Activated B cell treated with CpG ODN at 0.5 μM for 24 hours (primary cell): ENCODE measurements at regions not wholly inside any gene's neighbourhood (a gene's known extent, or its start where the extent isn't known, plus 50 kb on each side); places are given as distances from the start of the nearest gene placed in this dataset.

Experiments used
- ATAC-seq: fragments of 200-7000 bp; cut with Tn5 transposase; one replicate; pipeline ENCODE4 v1.10.0; 2021; ENCODE audit warnings: low read depth, mild to moderate bottlenecking, moderate library complexity
- CTCF ChIA-PET: fragments of 350-600 bp; sonication (Branson Sonifier 250); formaldehyde crosslinking; loops from one replicate; lab custom pipeline; 2021; ENCODE audit warnings: antibody characterized with exemption; lab: Charles Lee
- POLR2A ChIA-PET: fragments of 350-600 bp; sonication (Branson Sonifier 250); formaldehyde crosslinking; loops from one replicate; lab custom pipeline; 2021; ENCODE audit warnings: antibody characterized with exemption; lab: Charles Lee
- DNase-seq: peaks from one replicate; pipeline ENCODE4 v3.0.0; 2022
- H3K27ac Mint-ChIP-seq: one replicate; pipeline ENCODE4 v1.8.0; 2020; ENCODE audit warnings: mixed read lengths
- H3K27me3 Mint-ChIP-seq: one replicate; pipeline ENCODE4 v1.8.0; 2021; ENCODE audit warnings: mixed read lengths
- H3K36me3 Mint-ChIP-seq: one replicate; pipeline ENCODE4 v1.8.0; 2021; ENCODE audit warnings: low read depth, mixed read lengths
- H3K4me1 Mint-ChIP-seq: one replicate; pipeline ENCODE4 v1.8.0; 2021; ENCODE audit warnings: mixed read lengths
- H3K4me3 Mint-ChIP-seq: one replicate; pipeline ENCODE4 v1.8.0; 2020; ENCODE audit warnings: mild to moderate bottlenecking, mixed read lengths
- H3K9me3 Mint-ChIP-seq: one replicate; pipeline ENCODE4 v1.8.0; 2020; ENCODE audit warnings: mixed read lengths
- intact Hi-C: fragments of 100-400 bp; cut with micrococcal nuclease; formaldehyde crosslinking; loops from one replicate; pipeline ENCODE4 v1.15.1; 2024
- TF ChIP-seq, protein P1 (sequence below): fragments of 200-600 bp; IDR thresholded peaks from one replicate; pipeline ENCODE4 v1.8.0; 2022; ENCODE audit warnings: antibody characterized with exemption, mild to moderate bottlenecking

DNA sequence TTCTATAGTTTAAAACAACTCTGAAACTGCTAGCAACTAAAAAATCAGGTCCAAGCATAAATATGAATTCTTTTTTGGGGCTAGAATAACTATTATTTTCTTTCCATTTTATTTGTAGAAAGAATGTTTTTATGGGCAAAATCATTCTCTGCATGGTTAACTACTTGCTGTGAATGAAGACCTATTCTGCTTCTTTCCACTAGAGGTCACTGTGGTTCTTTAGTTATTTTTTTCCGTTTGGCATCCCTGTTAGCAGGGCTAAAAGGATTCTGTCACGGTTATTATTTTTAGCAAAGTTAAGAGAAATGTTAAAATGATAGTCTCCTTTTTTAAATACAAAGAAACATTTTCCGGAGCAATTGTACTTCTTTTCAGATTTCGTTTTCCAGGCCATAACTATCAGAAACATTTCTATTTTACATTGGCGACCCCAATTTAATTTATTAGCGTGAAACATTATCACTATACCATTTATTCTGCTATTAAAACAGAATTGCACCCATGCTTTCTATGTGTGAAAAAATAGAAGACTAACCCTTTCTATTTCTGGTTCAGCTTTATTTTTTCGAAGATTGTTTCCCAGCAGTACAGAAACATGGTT lies 404.8 kb downstream of the ATP23 start:
- ChIA-PET CTCF (interaction anchor here (1.8 kb wide), 1 partner anchor 13 kb away, joined by 6 read pairs; no protein-coding TSS in a partner anchor), POLR2A (no interaction called here)
- TF ChIP-seq, protein P1, sequence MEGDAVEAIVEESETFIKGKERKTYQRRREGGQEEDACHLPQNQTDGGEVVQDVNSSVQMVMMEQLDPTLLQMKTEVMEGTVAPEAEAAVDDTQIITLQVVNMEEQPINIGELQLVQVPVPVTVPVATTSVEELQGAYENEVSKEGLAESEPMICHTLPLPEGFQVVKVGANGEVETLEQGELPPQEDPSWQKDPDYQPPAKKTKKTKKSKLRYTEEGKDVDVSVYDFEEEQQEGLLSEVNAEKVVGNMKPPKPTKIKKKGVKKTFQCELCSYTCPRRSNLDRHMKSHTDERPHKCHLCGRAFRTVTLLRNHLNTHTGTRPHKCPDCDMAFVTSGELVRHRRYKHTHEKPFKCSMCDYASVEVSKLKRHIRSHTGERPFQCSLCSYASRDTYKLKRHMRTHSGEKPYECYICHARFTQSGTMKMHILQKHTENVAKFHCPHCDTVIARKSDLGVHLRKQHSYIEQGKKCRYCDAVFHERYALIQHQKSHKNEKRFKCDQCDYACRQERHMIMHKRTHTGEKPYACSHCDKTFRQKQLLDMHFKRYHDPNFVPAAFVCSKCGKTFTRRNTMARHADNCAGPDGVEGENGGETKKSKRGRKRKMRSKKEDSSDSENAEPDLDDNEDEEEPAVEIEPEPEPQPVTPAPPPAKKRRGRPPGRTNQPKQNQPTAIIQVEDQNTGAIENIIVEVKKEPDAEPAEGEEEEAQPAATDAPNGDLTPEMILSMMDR: peak; percentile 95
- Mint-ChIP-seq H3K27ac (no peak overlapping the region), H3K27me3 (peaks cover 4% of the 10 kb centered on the region), H3K9me3 (peaks cover 3% of the 10 kb centered on the region), H3K4me1 (peaks cover 6% of the 10 kb centered on the region), H3K4me3 (no peak overlapping the region), H3K36me3 (no peaks in the 10 kb centered on the region)
- DNase-seq: no peak
- intact Hi-C loops: loop anchor here (1.0 to 10.0 kb wide), 3 partner anchors 361 to 1486 kb away; no protein-coding TSS in a partner anchor
- no peak for ATAC-seq

- TF ChIP-seq, protein P1: no peak
- Mint-ChIP-seq H3K36me3 (no peaks in the 10 kb centered on the region), H3K4me1 (no peaks in the 10 kb centered on the region), H3K27me3 (peaks cover 4% of the 10 kb centered on the region), H3K27ac (no peak overlapping the region), H3K9me3 (peaks cover 3% of the 10 kb centered on the region), H3K4me3 (no peak overlapping the region)
- ChIA-PET POLR2A (no interaction called here), CTCF (interaction anchor here (0.7 to 1.8 kb wide), 2 partner anchors 12 to 16 kb away, joined by 3 to 6 read pairs; no protein-coding TSS in a partner anchor)
- ATAC-seq: no peak
- DNase-seq: no peak
- intact Hi-C loops: loop anchor here (5.0 to 10.0 kb wide), 2 partner anchors 362 to 1485 kb away; no protein-coding TSS in a partner anchor
Observed at GRCh38 chr12:58347188-58347587, 405.8 kb downstream of the ATP23 start.

DNA sequence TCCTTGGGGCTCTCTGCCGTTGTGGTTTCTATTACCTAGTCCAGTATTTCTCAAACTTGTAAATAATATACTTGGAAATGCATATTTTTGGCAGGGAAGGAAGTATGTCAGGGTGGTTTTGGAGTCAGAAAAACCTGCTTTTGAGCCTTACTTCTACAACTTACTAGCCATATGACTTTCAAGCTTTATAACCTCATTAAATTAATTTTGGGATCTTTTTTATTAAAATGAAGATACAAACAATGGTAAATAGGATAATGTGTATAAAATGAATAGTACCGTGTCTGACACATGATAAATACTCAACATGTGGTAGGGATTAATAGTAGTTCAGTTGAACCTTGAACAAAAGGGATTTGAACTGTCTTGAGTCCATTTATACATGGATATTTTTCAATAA lies 406.3 kb downstream of the ATP23 start:
- H3K27ac Mint-ChIP-seq: no peak overlapping the region
- DNase-seq (no peak), ATAC-seq (no peak)
- TF ChIP-seq, protein P1: no peak
- H3K4me3 Mint-ChIP-seq: no peak overlapping the region
- intact Hi-C loops: loop anchor here (5.0 to 10.0 kb wide), 2 partner anchors 363 to 1485 kb away; no protein-coding TSS in a partner anchor
- peaks cover 3% of the 10 kb centered on the region for H3K9me3 Mint-ChIP-seq
- ChIA-PET POLR2A (no interaction called here), CTCF (interaction anchor here (1.8 kb wide), 1 partner anchor 12 kb away, joined by 6 read pairs; no protein-coding TSS in a partner anchor)
- no peaks in the 10 kb centered on the region for H3K36me3 Mint-ChIP-seq
- H3K4me1 Mint-ChIP-seq: no peaks in the 10 kb centered on the region
- peaks cover 4% of the 10 kb centered on the region for H3K27me3 Mint-ChIP-seq

GRCh38 chr12:58349161-58349560 lies 407.8 kb downstream of the ATP23 start:
- Mint-ChIP-seq H3K27me3 (peaks cover 4% of the 10 kb centered on the region), H3K9me3 (peaks cover 3% of the 10 kb centered on the region), H3K27ac (no peak overlapping the region), H3K4me1 (no peaks in the 10 kb centered on the region), H3K36me3 (no peaks in the 10 kb centered on the region), H3K4me3 (no peak overlapping the region)
- ATAC-seq: no peak
- intact Hi-C loops: loop anchor here (5.0 to 10.0 kb wide), 2 partner anchors 364 to 1483 kb away; no protein-coding TSS in a partner anchor
- no peak for DNase-seq
- ChIA-PET CTCF (no interaction called here), POLR2A (no interaction called here)
- TF ChIP-seq, protein P1: no peak

DNA sequence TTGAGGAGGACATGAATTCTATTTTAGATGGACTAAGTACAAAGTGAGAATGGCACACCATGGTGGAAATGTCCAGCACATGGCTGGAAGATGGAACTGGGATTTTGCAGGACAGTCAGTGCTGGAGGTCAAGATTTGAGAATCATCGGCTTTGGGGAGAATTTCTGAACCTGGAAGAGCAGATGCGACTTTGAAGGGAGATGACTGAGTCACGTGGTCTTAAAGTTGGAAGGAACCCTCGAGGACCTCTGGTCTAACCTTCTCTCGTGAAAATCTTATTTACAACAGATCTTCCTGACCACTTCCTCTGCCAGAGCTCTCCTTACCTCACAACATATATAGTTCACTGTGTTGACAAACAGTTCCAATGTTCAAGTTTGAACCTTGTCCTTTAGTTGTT lies 415.4 kb downstream of the ATP23 start:
- H3K36me3 Mint-ChIP-seq: no peaks in the 10 kb centered on the region
- DNase-seq (no peak), ATAC-seq (no peak)
- POLR2A ChIA-PET: no interaction called here
- no peaks in the 10 kb centered on the region for H3K9me3 Mint-ChIP-seq
- TF ChIP-seq, protein P1: no peak
- intact Hi-C loops: no loop called here
- no peaks in the 10 kb centered on the region for H3K4me1 Mint-ChIP-seq
- CTCF ChIA-PET: no interaction called here
- H3K4me3 Mint-ChIP-seq: no peak overlapping the region
- H3K27ac Mint-ChIP-seq: no peak overlapping the region
- peaks cover 4% of the 10 kb centered on the region for H3K27me3 Mint-ChIP-seq
